PC-9 (cell line): ENCODE measurements at regions not wholly inside any gene's neighbourhood (a gene's known extent, or its start where the extent isn't known, plus 50 kb on each side); places are given as distances from the start of the nearest gene placed in this dataset.

Experiments
- CTCF ChIP-seq: fragments of 200-600 bp; sonication (generic); conservative IDR thresholded peaks from 2 replicates; pipeline ENCODE4 v1.6.1; 2017; ENCODE audit warnings: mixed run types, antibody characterized with exemption, mild to moderate bottlenecking, moderate library complexity
- EZH2 ChIP-seq: fragments of 200-600 bp; sonication (generic); IDR thresholded peaks from 2 replicates; pipeline ENCODE4 v1.8.0; 2017; ENCODE audit warnings: antibody characterized with exemption, low read depth

GRCh38 chrX:85592980-85593379, 213.5 kb upstream of the POF1B start:
- no peak for TF ChIP-seq CTCF
- no peak for TF ChIP-seq EZH2
